Sigmoid colon (tissue), 4 donors: ENCODE measurements at regions not wholly inside any gene's neighbourhood (a gene's known extent, or its start where the extent isn't known, plus 50 kb on each side); places are given as distances from the start of the nearest gene placed in this dataset.

ENCODE experiments used
- CTCF ChIP-seq, 4 experiments: fragments of 450-650 bp in 3 of 4; fragments of 200-600 bp in 1 of 4; IDR thresholded peaks; one replicate each; pipeline ENCODE4 v1.5.1; 2016 to 2019; ENCODE audit warnings: antibody characterized with exemption in 4 of 4, mild to moderate bottlenecking in 3 of 4, moderate library complexity in 2 of 4
- POLR2A ChIP-seq, 2 donors: fragments of 450-650 bp; IDR thresholded peaks; one replicate each; pipeline ENCODE4 v1.6.1; 2016; ENCODE audit warnings: antibody characterized with exemption in 2 of 2, mild to moderate bottlenecking in 2 of 2, moderate library complexity in 2 of 2
- POLR2AphosphoS5 ChIP-seq, 4 donors: sonication (generic); formaldehyde crosslinking; IDR thresholded peaks; one replicate each; pipeline ENCODE4 v1.6.1; 2017; ENCODE audit warnings: antibody characterized with exemption in 4 of 4

GRCh38 chr5:124044613-124045012 is 532.6 kb downstream of the CSNK1G3 start:
- TF ChIP-seq CTCF (IDR thresholded peaks at IDR 0.05): no peak
- TF ChIP-seq POLR2A (IDR thresholded peaks at IDR 0.05): no peak
- TF ChIP-seq POLR2AphosphoS5 (IDR thresholded peaks at IDR 0.05): no peak
